ENCODE measurements at regions not wholly inside any gene's neighbourhood (a gene's known extent, or its start where the extent isn't known, plus 50 kb on each side); places are given as distances from the start of the nearest gene placed in this dataset.

DNA sequence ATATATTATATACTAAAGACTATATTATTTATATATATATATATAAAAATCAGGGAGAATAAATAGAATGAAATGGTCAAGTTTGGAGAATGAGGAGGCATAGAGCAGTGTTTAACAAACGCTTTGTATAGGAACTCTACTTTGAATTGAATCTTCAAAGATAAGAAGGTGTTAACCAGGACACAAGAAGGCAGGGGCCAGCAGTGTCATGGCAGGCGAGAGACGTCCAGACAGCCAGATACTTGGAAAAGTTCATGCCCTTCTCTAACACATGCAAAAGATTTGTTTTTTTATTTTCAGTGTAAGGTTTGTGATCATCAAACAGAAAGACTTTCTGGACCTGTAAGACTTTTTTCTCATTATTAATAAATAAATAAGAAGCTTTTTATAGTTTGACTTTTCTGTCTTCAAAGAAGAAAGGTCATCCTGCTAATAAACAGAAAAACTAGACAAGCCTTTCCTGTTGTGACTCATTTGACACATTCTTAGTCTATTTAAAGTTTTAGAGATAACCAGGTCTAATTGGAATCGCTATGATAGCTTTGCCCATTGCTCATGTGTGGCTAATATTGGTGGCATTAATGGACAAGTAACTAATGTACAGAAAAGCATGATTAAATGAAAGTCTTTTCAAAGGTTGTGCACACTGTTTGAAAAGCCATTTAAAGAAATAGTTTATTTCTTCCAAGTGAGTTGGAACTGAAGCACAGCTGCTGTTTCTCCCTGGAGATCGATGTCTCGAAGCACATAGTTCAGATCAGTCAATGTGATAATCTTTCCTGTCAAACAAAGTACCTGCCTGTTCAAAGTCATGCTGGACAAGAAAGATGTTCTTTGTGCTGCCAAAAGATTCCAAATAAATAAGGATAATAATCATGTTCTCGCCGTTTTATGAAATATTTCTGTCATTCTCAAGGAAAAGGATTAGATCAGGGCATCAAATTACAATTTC, 420.4 kb upstream of the OPRM1 start:
- no peak for DNase-seq (ENCODE audit: low read depth)
- TF ChIP-seq, protein P1, sequence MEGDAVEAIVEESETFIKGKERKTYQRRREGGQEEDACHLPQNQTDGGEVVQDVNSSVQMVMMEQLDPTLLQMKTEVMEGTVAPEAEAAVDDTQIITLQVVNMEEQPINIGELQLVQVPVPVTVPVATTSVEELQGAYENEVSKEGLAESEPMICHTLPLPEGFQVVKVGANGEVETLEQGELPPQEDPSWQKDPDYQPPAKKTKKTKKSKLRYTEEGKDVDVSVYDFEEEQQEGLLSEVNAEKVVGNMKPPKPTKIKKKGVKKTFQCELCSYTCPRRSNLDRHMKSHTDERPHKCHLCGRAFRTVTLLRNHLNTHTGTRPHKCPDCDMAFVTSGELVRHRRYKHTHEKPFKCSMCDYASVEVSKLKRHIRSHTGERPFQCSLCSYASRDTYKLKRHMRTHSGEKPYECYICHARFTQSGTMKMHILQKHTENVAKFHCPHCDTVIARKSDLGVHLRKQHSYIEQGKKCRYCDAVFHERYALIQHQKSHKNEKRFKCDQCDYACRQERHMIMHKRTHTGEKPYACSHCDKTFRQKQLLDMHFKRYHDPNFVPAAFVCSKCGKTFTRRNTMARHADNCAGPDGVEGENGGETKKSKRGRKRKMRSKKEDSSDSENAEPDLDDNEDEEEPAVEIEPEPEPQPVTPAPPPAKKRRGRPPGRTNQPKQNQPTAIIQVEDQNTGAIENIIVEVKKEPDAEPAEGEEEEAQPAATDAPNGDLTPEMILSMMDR (IDR thresholded peaks at IDR 0.05; ENCODE audit: insufficient read depth, low read length), result no peak
- no peak overlapping the region for H3K4me3 ChIP-seq (ENCODE audit: low read depth, low read length)

DNA sequence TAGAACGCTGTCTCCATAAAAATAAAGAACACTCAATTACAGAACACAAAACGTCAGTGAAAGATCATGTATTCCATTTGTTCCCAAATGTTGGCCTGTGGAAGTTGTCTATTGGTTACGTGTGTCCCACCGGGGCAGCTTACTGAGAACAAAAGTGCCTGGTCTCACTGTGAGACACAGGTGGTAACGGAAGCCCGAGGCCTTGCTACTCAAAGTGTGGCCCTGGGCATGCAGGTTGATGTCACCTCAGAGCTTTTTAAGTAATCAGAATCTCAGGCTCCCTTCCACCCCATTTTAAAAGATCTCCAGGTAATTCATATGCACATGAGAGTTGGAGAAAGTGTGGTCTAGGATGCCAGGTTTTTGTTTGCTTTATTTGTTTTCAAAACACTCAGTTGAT, 422.5 kb upstream of the OPRM1 start:
- TF ChIP-seq, protein P1 (IDR thresholded peaks at IDR 0.05; ENCODE audit: insufficient read depth, low read length), result no peak
- DNase-seq (ENCODE audit: low read depth), result no peak
- no peak overlapping the region for H3K4me3 ChIP-seq (ENCODE audit: low read depth, low read length)

DNA sequence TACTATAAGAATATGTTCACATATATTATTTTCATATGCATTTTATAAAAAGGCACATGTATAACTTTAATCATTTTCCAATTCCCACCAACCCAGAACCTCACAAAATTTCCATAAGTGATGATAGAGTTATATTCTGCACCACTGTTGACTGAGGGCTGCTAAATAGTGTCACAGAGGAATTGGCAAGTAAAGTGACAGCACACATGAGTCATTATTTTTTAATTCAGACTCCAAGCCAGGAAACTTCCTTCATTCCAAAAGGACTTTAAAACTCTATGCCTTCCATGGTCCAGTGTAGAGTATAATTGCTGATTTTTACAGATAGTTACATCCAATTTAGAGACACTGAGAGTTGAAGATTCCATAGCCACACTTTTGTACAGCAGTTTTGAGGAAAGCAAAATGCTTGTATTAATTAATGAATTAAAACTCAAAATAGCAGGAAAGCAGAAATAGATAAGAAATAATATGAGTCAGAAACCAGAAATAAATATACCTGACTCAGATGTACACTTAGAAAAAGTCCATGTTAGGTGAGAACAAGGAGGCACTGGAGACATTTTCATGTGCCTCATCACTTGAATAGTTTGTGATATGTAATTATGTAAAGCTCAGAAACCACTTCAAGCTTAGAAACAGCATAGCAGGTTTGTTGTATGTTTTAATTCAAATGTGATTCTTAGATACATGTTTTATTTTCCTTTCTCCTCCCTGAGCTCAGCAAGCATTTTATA, 425.2 kb upstream of the OPRM1 start:
- TF ChIP-seq, protein P1 (IDR thresholded peaks at IDR 0.05; ENCODE audit: insufficient read depth, low read length), result no peak
- DNase-seq (ENCODE audit: low read depth), result no peak
- no peak overlapping the region for H3K4me3 ChIP-seq (ENCODE audit: low read depth, low read length)

DNA sequence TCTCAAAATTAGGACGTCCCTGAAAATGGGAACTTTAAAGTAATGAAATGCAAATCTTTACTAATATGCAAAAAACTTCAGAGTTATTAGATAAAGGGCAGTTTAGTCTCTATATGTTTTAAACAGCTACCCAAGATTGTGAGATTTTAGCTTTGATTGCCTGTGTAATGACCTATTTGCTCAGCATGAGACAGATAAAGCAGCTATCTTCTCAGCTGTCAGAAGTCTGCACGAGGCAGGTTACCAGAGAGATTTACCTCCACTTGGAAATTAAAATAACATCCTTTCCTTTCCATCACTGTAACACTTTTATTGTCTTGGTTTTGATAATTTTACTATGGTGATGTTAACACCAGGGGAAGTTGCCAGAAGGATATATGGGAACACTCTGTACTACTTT, 436.6 kb upstream of the OPRM1 start:
- H3K4me3 ChIP-seq (ENCODE audit: low read depth, low read length), result no peak overlapping the region
- DNase-seq (ENCODE audit: low read depth), result no peak
- TF ChIP-seq, protein P1 (IDR thresholded peaks at IDR 0.05; ENCODE audit: insufficient read depth, low read length), result no peak

DNA sequence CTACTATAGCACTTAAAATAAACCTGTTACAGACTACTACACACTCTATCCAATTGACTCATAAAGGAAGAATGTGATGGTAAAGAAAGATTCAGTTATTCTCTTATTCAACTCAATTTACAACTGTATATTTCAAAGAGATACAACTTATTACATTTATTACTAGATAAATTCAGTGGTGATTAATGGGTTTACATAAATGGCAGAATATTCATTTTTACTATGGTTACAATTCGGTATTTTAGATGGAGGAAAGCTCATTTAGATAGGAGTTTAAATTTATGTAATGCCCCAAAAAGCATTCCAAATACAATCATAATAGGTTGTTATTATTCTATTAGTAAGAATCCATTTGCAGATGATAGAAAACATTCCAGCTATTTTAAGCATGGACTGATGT, 439.1 kb upstream of the OPRM1 start:
- TF ChIP-seq, protein P1 (IDR thresholded peaks at IDR 0.05; ENCODE audit: insufficient read depth, low read length), result no peak
- no peak overlapping the region for H3K4me3 ChIP-seq (ENCODE audit: low read depth, low read length)
- DNase-seq (ENCODE audit: low read depth), result no peak

DNA sequence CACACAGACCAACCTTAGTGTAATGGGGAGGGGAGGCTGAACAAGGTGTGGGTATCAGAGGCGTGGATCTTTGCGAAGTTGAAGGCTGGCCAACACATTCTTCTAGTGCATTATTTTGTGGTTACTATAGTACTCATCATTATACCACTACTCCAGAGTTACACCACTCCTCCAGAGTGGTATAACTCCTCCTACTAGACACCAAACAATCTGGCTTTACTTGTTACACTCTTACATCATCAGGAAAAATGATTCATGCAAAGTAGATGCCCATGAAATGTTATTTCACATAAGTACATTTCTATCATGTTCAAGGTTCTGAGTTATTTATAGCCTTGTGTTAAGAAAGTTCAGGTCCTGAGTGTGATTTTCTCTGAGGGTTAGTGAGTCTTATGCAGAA, 443.1 kb upstream of the OPRM1 start:
- TF ChIP-seq, protein P1 (IDR thresholded peaks at IDR 0.05; ENCODE audit: insufficient read depth, low read length), result no peak
- DNase-seq (ENCODE audit: low read depth), result no peak
- no peak overlapping the region for H3K4me3 ChIP-seq (ENCODE audit: low read depth, low read length)
